ENCODE measurements at regions not wholly inside any gene's neighbourhood (a gene's known extent, or its start where the extent isn't known, plus 50 kb on each side); places are given as distances from the start of the nearest gene placed in this dataset.

DNA sequence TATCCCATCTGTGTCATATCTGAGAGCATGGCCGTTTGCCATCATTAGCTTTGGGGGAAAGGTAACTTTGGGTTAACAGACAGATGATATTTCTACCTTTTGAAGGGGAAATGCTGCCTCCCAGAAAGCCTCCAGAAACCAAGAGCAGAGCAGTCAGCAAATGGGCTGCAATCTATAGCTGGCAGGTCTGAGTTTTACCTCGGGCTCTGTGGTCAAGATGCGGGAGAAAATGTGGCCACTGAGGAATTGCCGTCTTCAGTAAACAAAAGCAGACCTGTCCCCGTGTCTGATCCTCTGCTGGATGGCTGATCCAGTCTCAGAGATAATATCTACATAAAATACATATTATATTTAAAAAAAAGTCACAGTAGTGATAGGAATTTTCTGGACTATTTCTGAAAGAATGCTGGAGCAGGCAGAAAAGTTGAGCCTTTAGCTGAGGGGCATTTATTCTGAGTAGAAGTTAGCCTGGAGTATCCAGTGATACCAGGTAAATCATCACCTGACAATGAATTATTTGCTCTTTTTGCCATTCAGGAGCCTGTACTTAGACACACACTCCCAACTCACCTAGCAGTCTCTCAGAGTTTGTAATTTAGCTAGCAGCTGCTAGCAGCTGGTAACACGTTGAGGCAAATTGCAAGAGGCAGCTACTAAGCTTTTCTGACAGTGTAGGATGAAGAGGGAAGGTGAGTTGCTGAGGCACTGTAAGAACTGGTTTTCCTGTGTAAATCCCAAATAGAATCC lies 285.3 kb upstream of the RARB start:
- H3K27ac ChIP-seq: no peak overlapping the region
- H3K4me3 ChIP-seq: no peak overlapping the region
- CTCF ChIA-PET: interaction anchor here (0.6 kb wide), 1 partner anchor 74 kb away, joined by 3 read pairs; no protein-coding TSS in a partner anchor
- no peaks in the 10 kb centered on the region for H3K9me3 ChIP-seq
- no peak for ATAC-seq
- H3K4me2 ChIP-seq: no peak overlapping the region
- TF ChIP-seq MYC (IDR thresholded peaks at IDR 0.05; ENCODE audit: borderline replicate concordance, low read length) (no peak), ZFP36 (IDR thresholded peaks at IDR 0.05; ENCODE audit: borderline replicate concordance, partially characterized antibody) (no peak), KDM1A (IDR thresholded peaks at IDR 0.05; ENCODE audit: low read depth) (no peak), ZNF302 (CRISPR knock-in tag; IDR thresholded peaks at IDR 0.05) (no peak)
- TF ChIP-seq, protein P1, sequence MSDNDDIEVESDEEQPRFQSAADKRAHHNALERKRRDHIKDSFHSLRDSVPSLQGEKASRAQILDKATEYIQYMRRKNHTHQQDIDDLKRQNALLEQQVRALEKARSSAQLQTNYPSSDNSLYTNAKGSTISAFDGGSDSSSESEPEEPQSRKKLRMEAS (IDR thresholded peaks at IDR 0.05): no peak
- TF ChIP-seq, protein P2, sequence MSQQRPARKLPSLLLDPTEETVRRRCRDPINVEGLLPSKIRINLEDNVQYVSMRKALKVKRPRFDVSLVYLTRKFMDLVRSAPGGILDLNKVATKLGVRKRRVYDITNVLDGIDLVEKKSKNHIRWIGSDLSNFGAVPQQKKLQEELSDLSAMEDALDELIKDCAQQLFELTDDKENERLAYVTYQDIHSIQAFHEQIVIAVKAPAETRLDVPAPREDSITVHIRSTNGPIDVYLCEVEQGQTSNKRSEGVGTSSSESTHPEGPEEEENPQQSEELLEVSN (IDR thresholded peaks at IDR 0.05; ENCODE audit: borderline replicate concordance, low read depth): no peak
- no peak for FAIRE-seq
- POLR2A ChIA-PET: interaction anchor here (0.7 kb wide), 1 partner anchor 439 kb away, joined by 3 read pairs; no protein-coding TSS in a partner anchor
- no peak for DNase-seq (ENCODE audit: low read depth in 1 of 2, low spot score in 1 of 2)
- H3K4me1 ChIP-seq: no peaks in the 10 kb centered on the region
- WGBS (ENCODE audit: missing lambda C conversion rate): 42% methylated on average over 6 of the region's 6 CpGs

DNA sequence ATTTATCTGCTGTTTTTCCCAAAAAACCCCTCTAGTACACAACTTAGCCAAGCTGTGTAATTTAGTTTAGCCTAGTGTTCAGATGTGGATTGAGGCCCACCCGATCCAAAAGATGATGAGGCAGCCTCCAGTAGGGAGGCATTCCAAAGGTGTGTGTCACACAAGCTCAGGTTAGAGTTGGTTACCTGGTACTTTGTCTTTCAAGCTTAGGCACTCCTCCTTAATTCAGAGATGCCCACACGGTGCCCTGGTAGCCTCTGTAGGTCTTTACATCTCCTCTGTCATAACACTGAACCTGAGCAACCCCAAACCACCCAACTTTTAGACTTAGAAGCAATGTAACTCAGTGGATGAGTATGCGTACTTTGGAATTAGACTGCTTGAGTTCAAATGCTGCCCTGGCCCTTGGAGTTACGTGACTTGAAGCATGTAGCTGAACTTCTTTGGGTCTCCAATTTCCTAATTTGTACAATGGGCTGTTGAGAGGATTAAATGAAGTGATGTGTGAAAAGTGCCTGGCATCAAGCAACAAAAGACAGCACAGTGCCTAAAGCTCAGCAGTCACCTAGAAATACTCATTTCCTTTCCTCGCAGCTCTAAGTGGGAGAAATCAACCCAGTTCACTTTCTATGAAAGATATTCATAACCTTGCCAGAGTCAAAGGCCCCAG lies 284.6 kb upstream of the RARB start:
- ATAC-seq (no peak), DNase-seq (ENCODE audit: low read depth in 1 of 2, low spot score in 1 of 2) (no peak), FAIRE-seq (no peak)
- ChIA-PET CTCF (interaction anchor here (1.1 kb wide), 1 partner anchor 9 kb away, joined by 3 read pairs; no protein-coding TSS in a partner anchor), POLR2A (no interaction called here)
- 44% methylated on average over 5 of the region's 5 CpGs for WGBS (ENCODE audit: missing lambda C conversion rate)
- Histone ChIP-seq H3K9me3 (no peaks in the 10 kb centered on the region), H3K4me2 (no peak overlapping the region), H3K27ac (no peak overlapping the region), H3K4me3 (no peak overlapping the region), H3K4me1 (no peaks in the 10 kb centered on the region)
- TF ChIP-seq KDM1A (IDR thresholded peaks at IDR 0.05; ENCODE audit: low read depth) (no peak), HDAC2 (IDR thresholded peaks at IDR 0.05) (no peak), NR3C1 (IDR thresholded peaks at IDR 0.05) (no peak), FOSB (CRISPR knock-in tag; IDR thresholded peaks at IDR 0.05) (no peak), HEYL (CRISPR knock-in tag; IDR thresholded peaks at IDR 0.05) (no peak), CHD2 (IDR thresholded peaks at IDR 0.05; ENCODE audit: low read length, partially characterized antibody) (no peak), JUN (IDR thresholded peaks at IDR 0.05) (no peak), ESRRA (IDR thresholded peaks at IDR 0.05; ENCODE audit: borderline replicate concordance, low read length) (no peak)
- TF ChIP-seq, protein P3, sequence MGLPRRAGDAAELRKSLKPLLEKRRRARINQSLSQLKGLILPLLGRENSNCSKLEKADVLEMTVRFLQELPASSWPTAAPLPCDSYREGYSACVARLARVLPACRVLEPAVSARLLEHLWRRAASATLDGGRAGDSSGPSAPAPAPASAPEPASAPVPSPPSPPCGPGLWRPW (IDR thresholded peaks at IDR 0.05): no peak

DNA sequence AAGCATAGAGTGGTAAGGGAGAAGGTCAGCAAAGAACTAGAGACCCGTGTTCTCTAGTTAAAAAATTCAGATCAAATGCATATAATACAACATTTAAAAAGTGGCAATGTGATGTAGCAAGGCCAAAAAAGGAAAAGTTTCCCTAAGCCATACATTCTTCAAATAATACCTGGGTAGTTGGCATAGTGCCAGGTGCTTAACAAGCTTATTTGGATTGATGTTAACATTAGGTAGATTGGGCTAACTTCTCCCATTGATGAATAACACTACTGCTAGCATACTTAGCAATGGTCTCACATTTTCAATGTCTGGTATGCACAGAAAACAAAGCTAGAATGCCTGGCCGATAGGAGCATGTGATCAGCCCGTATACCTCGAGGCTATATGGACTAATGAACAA lies 283.6 kb upstream of the RARB start:
- Histone ChIP-seq H3K27ac (no peak overlapping the region), H3K4me2 (no peak overlapping the region), H3K4me3 (no peak overlapping the region), H3K9me3 (no peaks in the 10 kb centered on the region), H3K4me1 (no peaks in the 10 kb centered on the region)
- POLR2A ChIA-PET: no interaction called here
- ATAC-seq (no peak), FAIRE-seq (no peak), DNase-seq (ENCODE audit: low read depth in 1 of 2, low spot score in 1 of 2) (no peak)
- WGBS (ENCODE audit: missing lambda C conversion rate): 35% methylated on average over 4 of the region's 4 CpGs
- CTCF ChIA-PET: interaction anchor here (1.1 kb wide), 1 partner anchor 10 kb away, joined by 3 read pairs; no protein-coding TSS in a partner anchor
- TF ChIP-seq BHLHE40 (IDR thresholded peaks at IDR 0.05; ENCODE audit: low read depth, low read length) (no peak), ZC3H11A (IDR thresholded peaks at IDR 0.05) (no peak), FOSL2 (IDR thresholded peaks at IDR 0.05) (no peak), FOSL2 (CRISPR knock-in tag; IDR thresholded peaks at IDR 0.05) (no peak), PHF8 (IDR thresholded peaks at IDR 0.05; ENCODE audit: borderline replicate concordance, low read depth) (no peak), HOXB5 (CRISPR knock-in tag; IDR thresholded peaks at IDR 0.05) (no peak), MAFK (IDR thresholded peaks at IDR 0.05; ENCODE audit: partially characterized antibody) (no peak), CHD2 (IDR thresholded peaks at IDR 0.05; ENCODE audit: low read length, partially characterized antibody) (no peak), CHD4 (IDR thresholded peaks at IDR 0.05; ENCODE audit: borderline replicate concordance) (no peak), NPAS2 (CRISPR knock-in tag; IDR thresholded peaks at IDR 0.05; ENCODE audit: borderline replicate concordance) (no peak), RFX5 (IDR thresholded peaks at IDR 0.05) (no peak)
- TF ChIP-seq, protein P3 (IDR thresholded peaks at IDR 0.05): no peak
- TF ChIP-seq, protein P4, sequence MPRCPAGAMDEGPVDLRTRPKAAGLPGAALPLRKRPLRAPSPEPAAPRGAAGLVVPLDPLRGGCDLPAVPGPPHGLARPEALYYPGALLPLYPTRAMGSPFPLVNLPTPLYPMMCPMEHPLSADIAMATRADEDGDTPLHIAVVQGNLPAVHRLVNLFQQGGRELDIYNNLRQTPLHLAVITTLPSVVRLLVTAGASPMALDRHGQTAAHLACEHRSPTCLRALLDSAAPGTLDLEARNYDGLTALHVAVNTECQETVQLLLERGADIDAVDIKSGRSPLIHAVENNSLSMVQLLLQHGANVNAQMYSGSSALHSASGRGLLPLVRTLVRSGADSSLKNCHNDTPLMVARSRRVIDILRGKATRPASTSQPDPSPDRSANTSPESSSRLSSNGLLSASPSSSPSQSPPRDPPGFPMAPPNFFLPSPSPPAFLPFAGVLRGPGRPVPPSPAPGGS (IDR thresholded peaks at IDR 0.05): no peak
- TF ChIP-seq, protein P5, sequence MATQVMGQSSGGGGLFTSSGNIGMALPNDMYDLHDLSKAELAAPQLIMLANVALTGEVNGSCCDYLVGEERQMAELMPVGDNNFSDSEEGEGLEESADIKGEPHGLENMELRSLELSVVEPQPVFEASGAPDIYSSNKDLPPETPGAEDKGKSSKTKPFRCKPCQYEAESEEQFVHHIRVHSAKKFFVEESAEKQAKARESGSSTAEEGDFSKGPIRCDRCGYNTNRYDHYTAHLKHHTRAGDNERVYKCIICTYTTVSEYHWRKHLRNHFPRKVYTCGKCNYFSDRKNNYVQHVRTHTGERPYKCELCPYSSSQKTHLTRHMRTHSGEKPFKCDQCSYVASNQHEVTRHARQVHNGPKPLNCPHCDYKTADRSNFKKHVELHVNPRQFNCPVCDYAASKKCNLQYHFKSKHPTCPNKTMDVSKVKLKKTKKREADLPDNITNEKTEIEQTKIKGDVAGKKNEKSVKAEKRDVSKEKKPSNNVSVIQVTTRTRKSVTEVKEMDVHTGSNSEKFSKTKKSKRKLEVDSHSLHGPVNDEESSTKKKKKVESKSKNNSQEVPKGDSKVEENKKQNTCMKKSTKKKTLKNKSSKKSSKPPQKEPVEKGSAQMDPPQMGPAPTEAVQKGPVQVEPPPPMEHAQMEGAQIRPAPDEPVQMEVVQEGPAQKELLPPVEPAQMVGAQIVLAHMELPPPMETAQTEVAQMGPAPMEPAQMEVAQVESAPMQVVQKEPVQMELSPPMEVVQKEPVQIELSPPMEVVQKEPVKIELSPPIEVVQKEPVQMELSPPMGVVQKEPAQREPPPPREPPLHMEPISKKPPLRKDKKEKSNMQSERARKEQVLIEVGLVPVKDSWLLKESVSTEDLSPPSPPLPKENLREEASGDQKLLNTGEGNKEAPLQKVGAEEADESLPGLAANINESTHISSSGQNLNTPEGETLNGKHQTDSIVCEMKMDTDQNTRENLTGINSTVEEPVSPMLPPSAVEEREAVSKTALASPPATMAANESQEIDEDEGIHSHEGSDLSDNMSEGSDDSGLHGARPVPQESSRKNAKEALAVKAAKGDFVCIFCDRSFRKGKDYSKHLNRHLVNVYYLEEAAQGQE (IDR thresholded peaks at IDR 0.05): no peak
